Neural progenitor cell (in vitro differentiated cells): ENCODE measurements at regions not wholly inside any gene's neighbourhood (a gene's known extent, or its start where the extent isn't known, plus 50 kb on each side); places are given as distances from the start of the nearest gene placed in this dataset.
"Not testable (repeated sequence)": the region's sequence is repeated elsewhere in the genome, so short reads cannot be mapped to it uniquely, and the experiment has no call there.

Experiments used
- DNase-seq: peaks from one replicate; pipeline ENCODE4 v3.0.0-alpha.2; 2016; ENCODE audit warnings: low spot score
- H2AFZ ChIP-seq: fragments of 200-600 bp; sonication (generic); replicated peaks from 2 replicates; pipeline ENCODE4 v1.6.1; 2016; ENCODE audit warnings: antibody characterized with exemption
- H3F3A ChIP-seq: fragments of 200-600 bp; sonication (generic); 2 replicates; pipeline ENCODE4 v1.6.1; 2016; ENCODE audit warnings: antibody characterized with exemption, low read depth
- H3K27ac ChIP-seq: fragments of 200-600 bp; sonication (generic); 2 replicates; pipeline ENCODE4 v1.5.1; 2016; ENCODE audit warnings: mild to moderate bottlenecking
- H3K27me3 ChIP-seq: fragments of 200-600 bp; sonication (generic); 2 replicates; pipeline ENCODE4 v1.6.1; 2016; ENCODE audit warnings: mild to moderate bottlenecking, moderate library complexity
- H3K36me3 ChIP-seq: fragments of 200-600 bp; sonication (generic); 2 replicates; pipeline ENCODE4 v1.5.1; 2016
- H3K4me1 ChIP-seq: fragments of 200-600 bp; sonication (generic); 2 replicates; pipeline ENCODE4 v1.6.1; 2016; ENCODE audit warnings: mixed run types
- H3K4me2 ChIP-seq: fragments of 200-600 bp; sonication (generic); 2 replicates; pipeline ENCODE4 v1.6.1; 2016
- H3K4me3 ChIP-seq: fragments of 200-600 bp; sonication (generic); 2 replicates; pipeline ENCODE4 v1.5.1; 2016
- H3K79me2 ChIP-seq: fragments of 200-600 bp; sonication (generic); 2 replicates; pipeline ENCODE4 v1.6.1; 2016; ENCODE audit warnings: low read depth
- H3K9ac ChIP-seq: fragments of 200-600 bp; sonication (generic); 2 replicates; pipeline ENCODE4 v1.6.1; 2016
- H3K9me3 ChIP-seq: fragments of 200-600 bp; sonication (generic); 2 replicates; pipeline ENCODE4 v1.5.1; 2016; ENCODE audit warnings: low read depth
- H4K20me1 ChIP-seq: fragments of 200-600 bp; sonication (generic); 2 replicates; pipeline ENCODE4 v1.6.1; 2016; ENCODE audit warnings: low read depth
- H3K27ac Mint-ChIP-seq: 3 replicates; pipeline ENCODE4 v1.8.0; 2021; ENCODE audit warnings: mixed read lengths
- H3K27me3 Mint-ChIP-seq: 2 replicates; pipeline ENCODE4 v1.8.0; 2022; ENCODE audit warnings: low read depth, mild to moderate bottlenecking, inconsistent platforms, moderate library complexity, mixed read lengths; ENCODE audit not compliant: insufficient read depth
- H3K36me3 Mint-ChIP-seq: 3 replicates; pipeline ENCODE4 v1.8.0; 2021; ENCODE audit warnings: mixed read lengths
- H3K4me1 Mint-ChIP-seq: 3 replicates; pipeline ENCODE4 v1.8.0; 2021; ENCODE audit warnings: mixed read lengths
- H3K4me3 Mint-ChIP-seq: 3 replicates; pipeline ENCODE4 v1.8.0; 2021; ENCODE audit warnings: mild to moderate bottlenecking, moderate library complexity, mixed read lengths
- H3K9me3 Mint-ChIP-seq: 3 replicates; pipeline ENCODE4 v1.8.0; 2020; ENCODE audit warnings: mixed read lengths
- CTCF ChIP-seq: fragments of 200-600 bp; sonication (generic); IDR thresholded peaks from 2 replicates; pipeline ENCODE4 v1.5.1; 2017; ENCODE audit warnings: antibody characterized with exemption, mild to moderate bottlenecking
- EZH2 ChIP-seq: fragments of 200-600 bp; sonication (generic); IDR thresholded peaks from 2 replicates; pipeline ENCODE4 v1.6.1; 2017; ENCODE audit warnings: antibody characterized with exemption, mild to moderate bottlenecking, moderate library complexity
- EZH2phosphoT487 ChIP-seq: fragments of 200-600 bp; sonication (generic); IDR thresholded peaks from 2 replicates; pipeline ENCODE4 v1.6.1; 2017; ENCODE audit warnings: antibody characterized with exemption

- Histone ChIP-seq H3K9ac (no peak overlapping the region), H3K27ac (no peak overlapping the region), H4K20me1 (no peaks in the 10 kb centered on the region), H3K9me3 (no peaks in the 10 kb centered on the region), H3K4me2 (no peak overlapping the region), H3K79me2 (no peaks in the 10 kb centered on the region), H3K36me3 (no peaks in the 10 kb centered on the region), H3K4me1 (peaks cover 8% of the 10 kb centered on the region), H2AFZ (no peak overlapping the region), H3K27me3 (no peaks in the 10 kb centered on the region), H3F3A (no peaks in the 10 kb centered on the region), H3K4me3 (no peak overlapping the region)
- H3K27me3 Mint-ChIP-seq = peaks cover 2% of the 10 kb centered on the region
- no peak overlapping the region for H3K27ac Mint-ChIP-seq
- H3K4me3 Mint-ChIP-seq = no peak overlapping the region
- no peaks in the 10 kb centered on the region for H3K36me3 Mint-ChIP-seq
- no peaks in the 10 kb centered on the region for H3K9me3 Mint-ChIP-seq
- peaks cover 2% of the 10 kb centered on the region for H3K4me1 Mint-ChIP-seq
- TF ChIP-seq EZH2phosphoT487 = no peak
- no peak for TF ChIP-seq CTCF
- no peak for TF ChIP-seq EZH2
- no peak for DNase-seq
Observed at GRCh38 chr3:145681181-145681580, 479.8 kb downstream of the PLOD2 start.

GRCh38 chr3:145687978-145688377 lies 473.0 kb downstream of the PLOD2 start:
- H3K4me1 ChIP-seq, H3K27me3 Mint-ChIP-seq, DNase-seq, H3K4me3 Mint-ChIP-seq, H3K9me3 ChIP-seq, H3K4me1 Mint-ChIP-seq, H3K9me3 Mint-ChIP-seq, H3F3A ChIP-seq, H3K4me3 ChIP-seq, H4K20me1 ChIP-seq, H3K27me3 ChIP-seq, H3K36me3 Mint-ChIP-seq, H3K79me2 ChIP-seq, H2AFZ ChIP-seq, H3K9ac ChIP-seq, H3K4me2 ChIP-seq, H3K36me3 ChIP-seq, H3K27ac Mint-ChIP-seq, H3K27ac ChIP-seq: not testable (repeated sequence)

GRCh38 chr3:145692751-145693150 lies 468.2 kb downstream of the PLOD2 start:
- DNase-seq = no peak
- no peak overlapping the region for H3K4me2 ChIP-seq
- no peaks in the 10 kb centered on the region for H3K4me1 ChIP-seq
- no peaks in the 10 kb centered on the region for H4K20me1 ChIP-seq
- H3K36me3 ChIP-seq = no peaks in the 10 kb centered on the region
- Mint-ChIP-seq H3K27me3 (no peaks in the 10 kb centered on the region), H3K27ac (no peak overlapping the region), H3K36me3 (no peaks in the 10 kb centered on the region), H3K9me3 (no peaks in the 10 kb centered on the region), H3K4me3 (no peak overlapping the region), H3K4me1 (peaks cover 4% of the 10 kb centered on the region)
- no peak for TF ChIP-seq EZH2
- no peak for TF ChIP-seq CTCF
- no peak for TF ChIP-seq EZH2phosphoT487
- no peak overlapping the region for H3K27ac ChIP-seq
- no peak overlapping the region for H3K4me3 ChIP-seq
- H3K79me2 ChIP-seq = no peaks in the 10 kb centered on the region
- H2AFZ ChIP-seq = no peak overlapping the region
- H3F3A ChIP-seq = no peaks in the 10 kb centered on the region
- H3K9me3 ChIP-seq = no peaks in the 10 kb centered on the region
- H3K27me3 ChIP-seq = no peaks in the 10 kb centered on the region
- H3K9ac ChIP-seq = no peak overlapping the region

- no peak for DNase-seq
- Histone ChIP-seq H3K4me3 (no peak overlapping the region), H3K4me2 (no peak overlapping the region), H3K36me3 (no peaks in the 10 kb centered on the region), H3K27ac (no peak overlapping the region), H3K9me3 (no peaks in the 10 kb centered on the region), H2AFZ (no peak overlapping the region), H4K20me1 (no peaks in the 10 kb centered on the region), H3K9ac (no peak overlapping the region), H3K79me2 (no peaks in the 10 kb centered on the region), H3K27me3 (no peaks in the 10 kb centered on the region), H3F3A (no peaks in the 10 kb centered on the region), H3K4me1 (no peaks in the 10 kb centered on the region)
- H3K27me3 Mint-ChIP-seq = no peaks in the 10 kb centered on the region
- H3K4me3 Mint-ChIP-seq = no peak overlapping the region
- no peak overlapping the region for H3K27ac Mint-ChIP-seq
- TF ChIP-seq EZH2 (no peak), CTCF (no peak), EZH2phosphoT487 (no peak)
- no peaks in the 10 kb centered on the region for H3K36me3 Mint-ChIP-seq
- H3K9me3 Mint-ChIP-seq = no peaks in the 10 kb centered on the region
- peaks cover 4% of the 10 kb centered on the region for H3K4me1 Mint-ChIP-seq
Observed at GRCh38 chr3:145696011-145696410, 465.0 kb downstream of the PLOD2 start.
